K562 (cell line): ENCODE measurements at regions not wholly inside any gene's neighbourhood (a gene's known extent, or its start where the extent isn't known, plus 50 kb on each side); places are given as distances from the start of the nearest gene placed in this dataset.

Experiments used
- ATAC-seq: fragments of 200-7000 bp; cut with Tn5 transposase; 3 replicates; pipeline ENCODE4 v1.9.1; 2020; ENCODE audit warnings: moderate library complexity
- BruUV-seq: library from RNA; stranded (reverse); fragments of 400-500 nt; replicated peaks from 2 replicates; lab custom pipeline; 2021; lab: Mats Ljungman, UMichigan
- CTCF ChIA-PET: fragments of 300-600 bp; formaldehyde crosslinking; extraction: SDS; loops from one replicate; lab custom pipeline; 2021; ENCODE audit warnings: low intra/inter-chr PET ratio; lab: Yijun Ruan, JAX
- POLR2A ChIA-PET: fragments of 300-600, 350-650 bp; sonication (Branson Sonifier 250); formaldehyde crosslinking; extraction: SDS; loops from one replicate; lab custom pipeline; 2021; ENCODE audit warnings: antibody characterized with exemption, inconsistent platforms; lab: Yijun Ruan, JAX
- DNase-seq, 4 experiments: peaks; one replicate each; pipeline versions ENCODE4 v3.0.0 to v3.0.0-alpha.2; 2011 to 2018; ENCODE audit warnings: low spot score in 3 of 4, mixed read lengths in 3 of 4; ENCODE audit errors: extremely low read depth in 1 of 4
- FAIRE-seq: peaks from 2 replicates; lab custom pipeline; 2011; peaks lifted over from hg19 to GRCh38; lab: Jason Lieb, UNC
- H2AFZ ChIP-seq: 2 replicates; pipeline ENCODE4 v1.6.0; 2011; ENCODE audit warnings: low read depth, low read length, control low read depth, inconsistent platforms
- H3K27ac ChIP-seq: fragments of 200-600 bp; 3 replicates; pipeline ENCODE4 v1.8.0; 2011; ENCODE audit warnings: low read depth, mild to moderate bottlenecking, control low read depth, inconsistent platforms, low read length, moderate library complexity, mixed read lengths; ENCODE audit errors: extremely low read depth
- H3K27me3 ChIP-seq, 2 experiments: fragments of 300-600 bp in 1 of 2; 2 replicates in 1 of 2; 3 replicates in 1 of 2; pipeline versions ENCODE4 v1.6.0 to v1.8.0; 2011; ENCODE audit warnings: inconsistent platforms in 2 of 2, low read length in 2 of 2, mild to moderate bottlenecking in 1 of 2, mixed read lengths in 1 of 2, moderate library complexity in 1 of 2; ENCODE audit not compliant: control insufficient read depth in 2 of 2, insufficient read depth in 2 of 2
- H3K36me3 ChIP-seq: fragments of 300-600 bp; 3 replicates; pipeline ENCODE4 v1.8.0; 2011; ENCODE audit warnings: mild to moderate bottlenecking, low read length, inconsistent platforms; ENCODE audit not compliant: control insufficient read depth, insufficient read depth
- H3K4me1 ChIP-seq, 2 experiments: fragments of 200-600 bp in 1 of 2; replicated peaks in 1 of 2; 2 replicates in 1 of 2; 3 replicates in 1 of 2; pipeline versions ENCODE4 v1.5.1 to v1.8.0; 2011; ENCODE audit warnings: inconsistent platforms in 2 of 2, low read length in 2 of 2, mild to moderate bottlenecking in 1 of 2, mixed read lengths in 1 of 2, moderate library complexity in 1 of 2; ENCODE audit not compliant: control insufficient read depth in 2 of 2, insufficient read depth in 2 of 2
- H3K4me2 ChIP-seq: 2 replicates; pipeline ENCODE4 v1.6.1; 2011; ENCODE audit warnings: low read length, control low read depth, inconsistent platforms, mixed read lengths; ENCODE audit not compliant: insufficient read depth
- H3K4me3 ChIP-seq: fragments of 200-600 bp; sonication (generic), shearing (Covaris generic); 2 replicates; pipeline ENCODE4 v1.5.1; 2016; ENCODE audit warnings: control low read depth, inconsistent platforms
- H3K79me2 ChIP-seq: fragments of 200-600 bp; 3 replicates; pipeline ENCODE4 v1.8.0; 2011; ENCODE audit warnings: low read length, inconsistent platforms; ENCODE audit not compliant: control insufficient read depth, insufficient read depth
- H3K9ac ChIP-seq, 2 experiments: 2 replicates each; pipeline versions ENCODE4 v1.6.0 to v1.6.1; 2011; ENCODE audit warnings: low read depth in 2 of 2, low read length in 2 of 2, control low read depth in 1 of 2, inconsistent platforms in 1 of 2, mild to moderate bottlenecking in 1 of 2, mixed read lengths in 1 of 2; ENCODE audit not compliant: insufficient read depth in 1 of 2
- H3K9me1 ChIP-seq: one replicate; pipeline ENCODE4 v1.6.0; 2011; ENCODE audit warnings: inconsistent platforms, mild to moderate bottlenecking, low read length, moderate library complexity; ENCODE audit not compliant: control insufficient read depth, insufficient read depth
- H3K9me3 ChIP-seq: replicated peaks from 2 replicates; pipeline ENCODE4 v1.5.1; 2011; ENCODE audit warnings: low read depth, low read length, inconsistent platforms; ENCODE audit not compliant: control insufficient read depth, insufficient read depth
- H4K20me1 ChIP-seq: replicated peaks from 2 replicates; pipeline ENCODE4 v1.6.1; 2011; ENCODE audit warnings: low read length, inconsistent platforms, mixed read lengths; ENCODE audit not compliant: control insufficient read depth, insufficient read depth
- CHD2 ChIP-seq: IDR thresholded peaks from 2 replicates; pipeline ENCODE4 v1.6.1; 2011; ENCODE audit warnings: low read depth, low read length
- CREM ChIP-seq: IDR thresholded peaks from 2 replicates; pipeline ENCODE4 v1.6.1; 2014; ENCODE audit warnings: antibody characterized with exemption, low read depth
- KLF13 ChIP-seq: fragments of 450-650 bp; IDR thresholded peaks from 2 replicates; pipeline ENCODE4 v1.6.1; 2016; ENCODE audit warnings: missing genetic modification characterization, low read depth, mild to moderate bottlenecking, missing compliant biosample characterization, moderate library complexity, borderline replicate concordance
- NEUROD1 ChIP-seq: fragments of 150-350 bp; IDR thresholded peaks from 2 replicates; pipeline ENCODE4 v1.6.1; 2014; ENCODE audit warnings: borderline replicate concordance, low read length, low read depth; ENCODE audit not compliant: partially characterized antibody
- NFRKB ChIP-seq: fragments of 450-650 bp; IDR thresholded peaks from 2 replicates; pipeline ENCODE4 v1.6.1; 2016; ENCODE audit warnings: low read depth
- SMARCB1 ChIP-seq: IDR thresholded peaks from 2 replicates; pipeline ENCODE4 v1.6.1; 2011; ENCODE audit warnings: improper control_type of control experiment, low read depth; ENCODE audit not compliant: insufficient read length
- ZFP30 ChIP-seq: fragments of 250-450 bp; sonication (Bioruptor Pico); IDR thresholded peaks from 2 replicates; pipeline ENCODE4 v1.8.0; 2022; ENCODE audit warnings: moderate library complexity, mild to moderate bottlenecking, inconsistent platforms, borderline replicate concordance
- ZNF507 ChIP-seq: conservative IDR thresholded peaks from 2 replicates; pipeline ENCODE4 v1.6.1; 2017; ENCODE audit warnings: missing genetic modification characterization, missing compliant biosample characterization
- ZNF764 ChIP-seq: fragments of 250-450 bp; sonication (Bioruptor Pico); IDR thresholded peaks from 2 replicates; pipeline ENCODE4 v1.4.0; 2020; ENCODE audit warnings: low read depth, mild to moderate bottlenecking, moderate library complexity
- WGBS: fragments of 100-300 bp; shearing (Covaris generic); methylation state at CpG from one replicate; pipeline ENCODE4 v1.1.6; 2016; ENCODE audit warnings: low coverage, mixed read lengths; ENCODE audit not compliant: insufficient coverage; ENCODE audit errors: missing lambda C conversion rate; 5-methylcytosine and 5-hydroxymethylcytosine counted together
- in situ Hi-C: fragments of 300-500 bp; cut with MboI; formaldehyde crosslinking; loops from 4 replicates; pipeline ENCODE4 v1.15.0; 2018; ENCODE audit warnings: inconsistent platforms, mixed read lengths
- intact Hi-C: fragments of 100-400 bp; cut with micrococcal nuclease; formaldehyde crosslinking; loops from 2 replicates; pipeline ENCODE4 v1.14.2; 2022
- TF ChIP-seq, protein P1 (sequence below): fragments of 450-650 bp; conservative IDR thresholded peaks from 2 replicates; pipeline ENCODE4 v1.6.1; 2016; ENCODE audit warnings: missing genetic modification characterization, low read depth, mild to moderate bottlenecking, control low read depth, missing compliant biosample characterization
- TF ChIP-seq, protein P2 (sequence below): sonication (generic); formaldehyde crosslinking; IDR thresholded peaks from 2 replicates; pipeline ENCODE4 v1.8.0; 2022; ENCODE audit warnings: mild to moderate bottlenecking, missing genetic modification reagents

DNA sequence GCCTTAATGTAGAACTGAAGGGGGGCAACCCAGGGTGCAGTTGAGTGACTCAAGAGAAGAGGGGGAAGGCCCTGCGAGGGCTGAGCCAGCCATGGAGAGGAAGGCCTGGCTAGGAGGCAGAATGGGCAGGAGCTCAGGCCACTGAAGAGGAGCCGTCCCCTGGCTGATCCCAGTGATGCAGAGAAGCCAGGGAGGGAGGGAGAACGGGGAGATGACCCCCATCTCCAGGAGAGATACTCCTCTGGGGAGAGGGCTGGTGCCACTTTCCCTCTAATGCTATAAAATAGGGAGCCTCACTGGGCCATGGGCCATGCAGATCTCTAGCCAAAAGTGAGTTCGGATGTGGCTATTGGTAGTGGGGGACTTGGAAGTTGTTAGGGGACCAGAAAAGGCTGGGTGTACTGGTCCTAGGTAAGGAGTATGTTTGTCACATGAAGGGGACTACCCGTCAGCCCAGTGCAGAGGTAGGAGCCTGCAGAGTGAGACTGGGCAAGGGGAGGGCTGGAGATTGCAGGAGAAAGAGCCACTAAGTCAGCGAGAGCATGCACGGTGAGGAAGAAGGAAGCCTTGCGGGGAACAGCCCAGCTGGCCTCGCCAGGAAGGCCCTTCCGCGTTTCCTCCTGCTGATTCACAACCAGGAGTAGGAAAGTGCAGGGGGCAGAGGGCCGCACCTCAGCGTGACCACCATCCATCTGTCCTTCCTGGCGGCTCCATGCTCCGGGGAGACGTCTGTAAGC is 347.6 kb downstream of the TCERG1L start:
- Histone ChIP-seq H3K4me1 (no peaks in the 10 kb centered on the region), H3K9me1 (no peaks in the 10 kb centered on the region), H3K4me2 (no peak overlapping the region), H3K4me3 (no peak overlapping the region), H3K9me3 (no peaks in the 10 kb centered on the region), H4K20me1 (0 out of 2 replicates have a peak, but pooled peaks cover 5% of the 10 kb centered on the region), H2AFZ (no peak overlapping the region), H3K36me3 (no peaks in the 10 kb centered on the region), H3K79me2 (no peaks in the 10 kb centered on the region), H3K9ac (no peak overlapping the region), H3K27me3 (peaks cover 0 to 11% of the 10 kb centered on the region in 2 experiments; a peak in 1 of 5 replicates), H3K27ac (no peak overlapping the region)
- intact Hi-C loops, result no loop called here
- no peak for FAIRE-seq
- ATAC-seq, result no peak
- whole genome bisulfite sequencing, result 0% methylated on average over 15 of the region's 16 CpGs
- TF ChIP-seq CREM (no peak), KLF13 (tag) (no peak), NEUROD1 (no peak), NFRKB (no peak), SMARCB1 (no peak), ZNF764 (CRISPR knock-in tag) (no peak), ZNF507 (tag) (no peak), ZFP30 (no peak), CHD2 (no peak)
- TF ChIP-seq, protein P1, sequence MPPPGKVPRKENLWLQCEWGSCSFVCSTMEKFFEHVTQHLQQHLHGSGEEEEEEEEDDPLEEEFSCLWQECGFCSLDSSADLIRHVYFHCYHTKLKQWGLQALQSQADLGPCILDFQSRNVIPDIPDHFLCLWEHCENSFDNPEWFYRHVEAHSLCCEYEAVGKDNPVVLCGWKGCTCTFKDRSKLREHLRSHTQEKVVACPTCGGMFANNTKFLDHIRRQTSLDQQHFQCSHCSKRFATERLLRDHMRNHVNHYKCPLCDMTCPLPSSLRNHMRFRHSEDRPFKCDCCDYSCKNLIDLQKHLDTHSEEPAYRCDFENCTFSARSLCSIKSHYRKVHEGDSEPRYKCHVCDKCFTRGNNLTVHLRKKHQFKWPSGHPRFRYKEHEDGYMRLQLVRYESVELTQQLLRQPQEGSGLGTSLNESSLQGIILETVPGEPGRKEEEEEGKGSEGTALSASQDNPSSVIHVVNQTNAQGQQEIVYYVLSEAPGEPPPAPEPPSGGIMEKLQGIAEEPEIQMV, result no peak
- TF ChIP-seq, protein P2, sequence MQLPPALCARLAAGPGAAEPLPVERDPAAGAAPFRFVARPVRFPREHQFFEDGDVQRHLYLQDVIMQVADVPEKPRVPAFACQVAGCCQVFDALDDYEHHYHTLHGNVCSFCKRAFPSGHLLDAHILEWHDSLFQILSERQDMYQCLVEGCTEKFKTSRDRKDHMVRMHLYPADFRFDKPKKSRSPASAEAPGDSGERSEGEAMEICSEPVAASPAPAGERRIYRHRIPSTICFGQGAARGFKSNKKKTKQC (CRISPR knock-in tag), result no peak
- POLR2A ChIA-PET, result no interaction called here
- CTCF ChIA-PET, result no interaction called here
- in situ Hi-C loops, result no loop called here
- no peak for DNase-seq
- no TSS peak for BruUV-seq
